ENCODE measurements at regions not wholly inside any gene's neighbourhood (a gene's known extent, or its start where the extent isn't known, plus 50 kb on each side); places are given as distances from the start of the nearest gene placed in this dataset.

GRCh38 chr12:34124608-34125007 lies 102.3 kb downstream of the ALG10 start:
- no peaks in the 10 kb centered on the region for H3K4me1 Mint-ChIP-seq
- no peaks in the 10 kb centered on the region for H3K23me2 ChIP-seq (ENCODE audit: insufficient read length, low read depth, low read length, poor library complexity, severe bottlenecking)
- H2BK20ac ChIP-seq (ENCODE audit: low read depth, low read length, poor library complexity, severe bottlenecking), result no peak overlapping the region
- no peak overlapping the region for H3K4me3 Mint-ChIP-seq
- H2AK5ac ChIP-seq (ENCODE audit: insufficient read length, low read length), result no peak overlapping the region
- no peak overlapping the region for H3K27ac Mint-ChIP-seq
- no peaks in the 10 kb centered on the region for H3K27me3 ChIP-seq (ENCODE audit: insufficient read depth, low read length)
- no peak overlapping the region for H3K18ac ChIP-seq (ENCODE audit: insufficient read length, low read depth, low read length)
- DNase-seq, result no peak
- no peaks in the 10 kb centered on the region for H3K79me1 ChIP-seq (ENCODE audit: insufficient read depth, low read depth, low read length, poor library complexity, severe bottlenecking)
- no peak overlapping the region for H3T11ph ChIP-seq (ENCODE audit: low read length)
- no peak overlapping the region for H3K23ac ChIP-seq (ENCODE audit: insufficient read length, low read depth, low read length)
- H3K4me1 ChIP-seq (ENCODE audit: insufficient read depth, low read length), result no peaks in the 10 kb centered on the region
- no peak overlapping the region for H2BK15ac ChIP-seq (ENCODE audit: low read depth, low read length)
- no peaks in the 10 kb centered on the region for H4K20me1 ChIP-seq (ENCODE audit: control insufficient read depth, insufficient read depth, insufficient read length)
- no peak overlapping the region for H2BK120ac ChIP-seq (ENCODE audit: low read depth, low read length, poor library complexity, severe bottlenecking)
- H4K8ac ChIP-seq (replicated peaks; ENCODE audit: insufficient read length, low read depth, low read length), result no peak overlapping the region
- H3K9ac ChIP-seq (ENCODE audit: extremely low read depth, insufficient read length, low read length), result no peak overlapping the region
- no peak overlapping the region for H3K4me2 ChIP-seq (ENCODE audit: insufficient read depth, insufficient read length, low read length)
- peaks cover 36% of the 10 kb centered on the region for H3K9me3 ChIP-seq (ENCODE audit: control insufficient read depth, low read depth, low read length)
- no peak overlapping the region for H2AFZ ChIP-seq (ENCODE audit: low read length)
- H3K4ac ChIP-seq (ENCODE audit: low read depth, low read length), result no peak overlapping the region
- no peak overlapping the region for H3K27ac ChIP-seq (ENCODE audit: insufficient read length, low read depth, low read length)
- no peaks in the 10 kb centered on the region for H3K79me2 ChIP-seq (ENCODE audit: insufficient read depth, low read length)
- peaks cover 15 to 17% (median 17%) of the 10 kb centered on the region in 3 experiments for H3K36me3 Mint-ChIP-seq (ENCODE audit: insufficient read depth in 1 of 3, low read depth in 3 of 3)
- H3K9me3 Mint-ChIP-seq, result peaks cover 87 to 94% of the 10 kb centered on the region in 2 experiments
- H2BK5ac ChIP-seq (ENCODE audit: insufficient read length, low read length), result no peak overlapping the region
- H3K56ac ChIP-seq (ENCODE audit: insufficient read length, low read depth, low read length), result no peak overlapping the region
- WGBS (ENCODE audit: extremely low coverage, insufficient read length, low lambda C conversion rate), result no CpG with 5 or more reads among the region's 8 CpGs
- TF ChIP-seq CTCF (conservative IDR thresholded peaks at IDR 0.05), result no peak
- H2BK12ac ChIP-seq (ENCODE audit: insufficient read length, low read depth, low read length), result no peak overlapping the region
- H4K5ac ChIP-seq (ENCODE audit: insufficient read length, low read depth, low read length), result no peak overlapping the region
- H4K91ac ChIP-seq (ENCODE audit: insufficient read length, low read depth, low read length), result no peak overlapping the region
- H3K14ac ChIP-seq (ENCODE audit: insufficient read depth, low read length), result no peak overlapping the region
- H3K27me3 Mint-ChIP-seq (ENCODE audit: low read depth), result peaks cover 1% of the 10 kb centered on the region

Measured in H9 (cell line).